ENCODE measurements at regions not wholly inside any gene's neighbourhood (a gene's known extent, or its start where the extent isn't known, plus 50 kb on each side); places are given as distances from the start of the nearest gene placed in this dataset.

DNA sequence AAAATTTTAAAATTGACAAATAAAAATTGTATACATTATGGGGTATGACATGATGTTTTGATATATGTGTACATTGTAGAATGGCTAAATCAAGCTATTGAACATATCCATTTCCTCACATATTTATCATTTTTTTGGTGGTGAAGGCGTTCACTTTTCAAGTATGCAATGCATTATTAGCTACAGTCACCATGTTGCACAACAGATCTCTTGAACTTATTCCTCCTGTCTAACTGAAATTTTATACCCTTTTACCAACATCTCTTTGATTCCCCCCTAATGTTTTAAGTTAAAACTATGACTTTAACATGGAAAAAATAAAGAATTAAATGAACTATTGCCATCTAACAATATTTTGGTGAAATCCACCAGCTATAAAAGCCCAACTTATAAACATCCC is 65.2 kb upstream of the UST start:
- TF ChIP-seq ZFX (IDR thresholded peaks at IDR 0.05) (no peak), CTCF (conservative IDR thresholded peaks at IDR 0.05) (no peak)

DNA sequence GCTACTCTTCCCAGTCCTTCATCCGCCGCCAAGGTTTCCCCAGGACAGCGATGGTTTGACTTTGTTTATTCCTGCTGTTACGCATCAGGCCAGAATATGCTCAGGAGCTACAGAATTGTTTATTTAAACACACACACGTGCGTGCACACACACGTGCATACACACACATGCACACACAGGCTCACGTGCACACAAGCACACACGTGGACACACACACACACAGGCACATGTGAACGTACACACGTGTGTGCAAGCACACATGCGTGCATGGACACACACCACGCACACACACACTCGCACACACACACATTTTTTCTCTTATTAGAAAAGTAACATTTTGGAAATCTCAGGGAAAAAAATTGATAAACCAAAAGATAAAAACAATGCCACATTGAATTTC is 64.6 kb upstream of the UST start:
- no peak overlapping the region for H3K27ac ChIP-seq
- TF ChIP-seq ZFX (IDR thresholded peaks at IDR 0.05) (no peak), CTCF (conservative IDR thresholded peaks at IDR 0.05) (no peak)

More for the DNA sequence above, 65.2 kb upstream of the UST start:
- no peak overlapping the region for H3K27ac ChIP-seq

DNA sequence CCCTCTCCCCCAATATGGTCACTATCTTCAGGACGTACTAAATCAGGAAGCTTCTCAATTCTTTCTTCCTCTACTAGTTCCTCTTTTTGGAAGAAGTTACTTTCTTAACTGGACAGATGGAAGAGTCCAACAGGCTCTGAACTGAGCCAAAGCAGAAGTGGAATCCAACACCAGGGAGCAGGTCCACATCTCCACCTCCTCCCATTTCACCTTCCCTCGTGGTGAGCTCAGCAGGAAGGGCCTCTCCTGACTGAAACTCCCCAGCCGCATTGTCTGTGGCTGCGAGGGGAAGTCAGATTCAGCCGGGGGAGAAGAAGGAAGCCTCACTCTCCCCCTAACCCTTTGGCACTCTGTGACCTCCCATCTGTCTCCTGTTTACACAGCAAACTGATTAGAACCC is 63.8 kb upstream of the UST start:
- H3K27ac ChIP-seq = no peak overlapping the region
- no peak for TF ChIP-seq CTCF (conservative IDR thresholded peaks at IDR 0.05)
- TF ChIP-seq ZFX (IDR thresholded peaks at IDR 0.05) = no peak

DNA sequence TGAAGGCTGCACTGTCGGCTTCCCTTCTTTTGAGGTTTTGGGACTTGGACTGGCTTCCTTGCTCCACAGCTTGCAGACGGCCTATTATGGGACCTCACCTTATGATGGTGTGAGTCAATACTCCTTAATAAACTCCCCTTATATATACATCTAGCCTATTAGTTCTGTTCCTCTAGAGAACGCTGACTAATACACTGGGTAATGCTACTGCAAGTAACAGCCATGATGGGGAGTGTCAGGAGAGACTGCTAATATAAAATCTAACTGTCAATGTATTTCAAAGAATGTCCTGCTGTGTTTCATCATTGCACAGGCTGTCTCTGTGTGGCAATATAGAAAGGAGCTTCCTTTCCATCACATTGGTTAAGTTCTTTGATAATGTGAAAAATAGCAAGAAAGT is 57.7 kb upstream of the UST start:
- TF ChIP-seq CTCF (conservative IDR thresholded peaks at IDR 0.05) (no peak), ZFX (IDR thresholded peaks at IDR 0.05) (no peak)
- H3K27ac ChIP-seq = no peak overlapping the region

DNA sequence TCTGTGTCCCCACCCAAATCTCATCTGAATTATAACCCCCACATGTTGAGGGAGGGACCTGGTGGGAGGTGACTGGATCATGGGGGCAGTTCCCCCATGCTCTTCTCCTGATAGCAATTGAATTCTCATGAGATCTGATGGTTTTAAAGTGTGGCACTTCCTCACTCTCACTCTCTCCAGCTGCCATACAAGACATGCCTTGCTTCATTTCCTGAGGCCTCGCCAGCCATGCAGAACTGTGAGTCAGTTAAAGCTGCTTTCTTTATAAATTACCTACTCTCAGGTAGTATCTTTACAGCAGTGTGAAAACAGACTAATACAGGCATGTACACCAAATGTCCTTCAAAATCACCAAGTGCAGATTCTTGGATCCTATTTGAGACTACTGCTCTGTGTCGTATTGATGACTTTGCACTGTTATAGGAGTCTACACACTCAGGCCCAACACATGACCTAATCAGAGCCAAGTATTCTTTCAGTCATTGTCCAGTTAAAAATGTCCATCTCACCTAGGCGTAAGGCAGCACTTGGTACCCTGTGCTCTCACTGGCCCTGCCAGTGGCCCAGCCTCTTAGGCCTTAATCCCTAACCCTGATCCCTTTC is 52.8 kb upstream of the UST start:
- no peak overlapping the region for H3K27ac ChIP-seq
- TF ChIP-seq ZFX (IDR thresholded peaks at IDR 0.05) (no peak), CTCF (conservative IDR thresholded peaks at IDR 0.05) (no peak)
